K562 (cell line): ENCODE measurements at regions not wholly inside any gene's neighbourhood (a gene's known extent, or its start where the extent isn't known, plus 50 kb on each side); places are given as distances from the start of the nearest gene placed in this dataset.

Experiments
- ATAC-seq: fragments of 200-7000 bp; cut with Tn5 transposase; 3 replicates; pipeline ENCODE4 v1.9.1; 2020; ENCODE audit warnings: moderate library complexity
- BruUV-seq: library from RNA; stranded (reverse); fragments of 400-500 nt; replicated peaks from 2 replicates; lab custom pipeline; 2021; lab: Mats Ljungman, UMichigan
- CTCF ChIA-PET: fragments of 300-600 bp; formaldehyde crosslinking; extraction: SDS; loops from one replicate; lab custom pipeline; 2021; ENCODE audit warnings: low intra/inter-chr PET ratio; lab: Yijun Ruan, JAX
- POLR2A ChIA-PET: fragments of 300-600, 350-650 bp; sonication (Branson Sonifier 250); formaldehyde crosslinking; extraction: SDS; loops from one replicate; lab custom pipeline; 2021; ENCODE audit warnings: antibody characterized with exemption, inconsistent platforms; lab: Yijun Ruan, JAX
- DNase-seq, 4 experiments: peaks; one replicate each; pipeline versions ENCODE4 v3.0.0 to v3.0.0-alpha.2; 2011 to 2018; ENCODE audit warnings: low spot score in 3 of 4, mixed read lengths in 3 of 4; ENCODE audit errors: extremely low read depth in 1 of 4
- FAIRE-seq: peaks from 2 replicates; lab custom pipeline; 2011; peaks lifted over from hg19 to GRCh38; lab: Jason Lieb, UNC
- H2AFZ ChIP-seq: 2 replicates; pipeline ENCODE4 v1.6.0; 2011; ENCODE audit warnings: low read depth, low read length, control low read depth, inconsistent platforms
- H3K27ac ChIP-seq: fragments of 200-600 bp; 3 replicates; pipeline ENCODE4 v1.8.0; 2011; ENCODE audit warnings: low read depth, mild to moderate bottlenecking, control low read depth, inconsistent platforms, low read length, moderate library complexity, mixed read lengths; ENCODE audit errors: extremely low read depth
- H3K27me3 ChIP-seq, 2 experiments: fragments of 300-600 bp in 1 of 2; 2 replicates in 1 of 2; 3 replicates in 1 of 2; pipeline versions ENCODE4 v1.6.0 to v1.8.0; 2011; ENCODE audit warnings: inconsistent platforms in 2 of 2, low read length in 2 of 2, mild to moderate bottlenecking in 1 of 2, mixed read lengths in 1 of 2, moderate library complexity in 1 of 2; ENCODE audit not compliant: control insufficient read depth in 2 of 2, insufficient read depth in 2 of 2
- H3K36me3 ChIP-seq: fragments of 300-600 bp; 3 replicates; pipeline ENCODE4 v1.8.0; 2011; ENCODE audit warnings: mild to moderate bottlenecking, low read length, inconsistent platforms; ENCODE audit not compliant: control insufficient read depth, insufficient read depth
- H3K4me1 ChIP-seq, 2 experiments: fragments of 200-600 bp in 1 of 2; replicated peaks in 1 of 2; 2 replicates in 1 of 2; 3 replicates in 1 of 2; pipeline versions ENCODE4 v1.5.1 to v1.8.0; 2011; ENCODE audit warnings: inconsistent platforms in 2 of 2, low read length in 2 of 2, mild to moderate bottlenecking in 1 of 2, mixed read lengths in 1 of 2, moderate library complexity in 1 of 2; ENCODE audit not compliant: control insufficient read depth in 2 of 2, insufficient read depth in 2 of 2
- H3K4me2 ChIP-seq: 2 replicates; pipeline ENCODE4 v1.6.1; 2011; ENCODE audit warnings: low read length, control low read depth, inconsistent platforms, mixed read lengths; ENCODE audit not compliant: insufficient read depth
- H3K4me3 ChIP-seq: fragments of 200-600 bp; sonication (generic), shearing (Covaris generic); 2 replicates; pipeline ENCODE4 v1.5.1; 2016; ENCODE audit warnings: control low read depth, inconsistent platforms
- H3K79me2 ChIP-seq: fragments of 200-600 bp; 3 replicates; pipeline ENCODE4 v1.8.0; 2011; ENCODE audit warnings: low read length, inconsistent platforms; ENCODE audit not compliant: control insufficient read depth, insufficient read depth
- H3K9ac ChIP-seq, 2 experiments: 2 replicates each; pipeline versions ENCODE4 v1.6.0 to v1.6.1; 2011; ENCODE audit warnings: low read depth in 2 of 2, low read length in 2 of 2, control low read depth in 1 of 2, inconsistent platforms in 1 of 2, mild to moderate bottlenecking in 1 of 2, mixed read lengths in 1 of 2; ENCODE audit not compliant: insufficient read depth in 1 of 2
- H3K9me1 ChIP-seq: one replicate; pipeline ENCODE4 v1.6.0; 2011; ENCODE audit warnings: inconsistent platforms, mild to moderate bottlenecking, low read length, moderate library complexity; ENCODE audit not compliant: control insufficient read depth, insufficient read depth
- H3K9me3 ChIP-seq: replicated peaks from 2 replicates; pipeline ENCODE4 v1.5.1; 2011; ENCODE audit warnings: low read depth, low read length, inconsistent platforms; ENCODE audit not compliant: control insufficient read depth, insufficient read depth
- H4K20me1 ChIP-seq: replicated peaks from 2 replicates; pipeline ENCODE4 v1.6.1; 2011; ENCODE audit warnings: low read length, inconsistent platforms, mixed read lengths; ENCODE audit not compliant: control insufficient read depth, insufficient read depth
- ADNP ChIP-seq: fragments of 200-800 bp; sonication (Bioruptor generic); IDR thresholded peaks from 2 replicates; pipeline ENCODE4 v1.6.1; 2016; ENCODE audit warnings: missing genetic modification characterization, missing compliant biosample characterization
- ATF2 ChIP-seq: sonication (generic); formaldehyde crosslinking; IDR thresholded peaks from 2 replicates; pipeline ENCODE4 v1.8.1; 2022; ENCODE audit warnings: missing genetic modification reagents
- E2F6 ChIP-seq, 2 experiments: IDR thresholded peaks; 2 replicates each; pipeline ENCODE4 v1.6.1; 2011; ENCODE audit warnings: borderline replicate concordance in 1 of 2, control low read depth in 1 of 2, low read depth in 1 of 2, low read length in 1 of 2, mild to moderate bottlenecking in 1 of 2, mixed read lengths in 1 of 2, moderate library complexity in 1 of 2; ENCODE audit not compliant: insufficient read depth in 1 of 2, insufficient read length in 1 of 2, poor library complexity in 1 of 2, severe bottlenecking in 1 of 2; ENCODE audit errors: extremely low read depth in 1 of 2
- KAT8 ChIP-seq: fragments of 450-650 bp; IDR thresholded peaks from 2 replicates; pipeline ENCODE4 v1.6.1; 2016; ENCODE audit warnings: low read depth, mild to moderate bottlenecking
- KHSRP ChIP-seq: fragments of 450-650 bp; IDR thresholded peaks from 2 replicates; pipeline ENCODE4 v1.6.1; 2017
- NONO ChIP-seq, 2 experiments: fragments of 200-400 bp in 1 of 2; fragments of 450-650 bp in 1 of 2; formaldehyde crosslinking in 1 of 2; IDR thresholded peaks; 2 replicates each; pipeline ENCODE4 v1.6.1; 2017; ENCODE audit warnings: low read depth in 2 of 2, mild to moderate bottlenecking in 2 of 2, moderate library complexity in 2 of 2, low read length in 1 of 2
- OTX1 ChIP-seq: fragments of 450-650 bp; formaldehyde crosslinking; IDR thresholded peaks from 2 replicates; pipeline ENCODE4 v1.4.0; 2022; ENCODE audit warnings: mild to moderate bottlenecking
- STAT5A ChIP-seq: IDR thresholded peaks from 2 replicates; pipeline ENCODE4 v1.6.1; 2012; ENCODE audit warnings: low read length, inconsistent platforms, borderline replicate concordance
- TRIM25 ChIP-seq: fragments of 450-650 bp; IDR thresholded peaks from 2 replicates; pipeline ENCODE4 v1.7.0; 2016; ENCODE audit warnings: borderline replicate concordance
- ZBTB43 ChIP-seq: sonication (generic); formaldehyde crosslinking; IDR thresholded peaks from 2 replicates; pipeline ENCODE4 v1.8.0; 2023; ENCODE audit warnings: mild to moderate bottlenecking, missing genetic modification reagents
- ZNF217 ChIP-seq: sonication (generic); formaldehyde crosslinking; IDR thresholded peaks from 2 replicates; pipeline ENCODE4 v1.8.0; 2022; ENCODE audit warnings: mild to moderate bottlenecking, missing genetic modification reagents
- WGBS: fragments of 100-300 bp; shearing (Covaris generic); methylation state at CpG from one replicate; pipeline ENCODE4 v1.1.6; 2016; ENCODE audit warnings: low coverage, mixed read lengths; ENCODE audit not compliant: insufficient coverage; ENCODE audit errors: missing lambda C conversion rate; 5-methylcytosine and 5-hydroxymethylcytosine counted together
- in situ Hi-C: fragments of 300-500 bp; cut with MboI; formaldehyde crosslinking; loops from 4 replicates; pipeline ENCODE4 v1.15.0; 2018; ENCODE audit warnings: inconsistent platforms, mixed read lengths
- intact Hi-C: fragments of 100-400 bp; cut with micrococcal nuclease; formaldehyde crosslinking; loops from 2 replicates; pipeline ENCODE4 v1.14.2; 2022

GRCh38 chr4:117225471-117225870 is 140.1 kb upstream of the TRAM1L1 start:
- Histone ChIP-seq H3K27ac (no peak overlapping the region), H3K4me3 (no peak overlapping the region), H3K4me1 (no peaks in the 10 kb centered on the region), H3K79me2 (no peaks in the 10 kb centered on the region), H3K27me3 (no peaks in the 10 kb centered on the region), H2AFZ (no peak overlapping the region), H3K9ac (no peak overlapping the region), H3K9me3 (no peaks in the 10 kb centered on the region; the same call in 1 of the 2 replicates), H3K9me1 (no peaks in the 10 kb centered on the region), H3K4me2 (no peak overlapping the region), H4K20me1 (no peaks in the 10 kb centered on the region), H3K36me3 (no peaks in the 10 kb centered on the region)
- ATAC-seq (no peak), DNase-seq (no peak), FAIRE-seq (no peak)
- in situ Hi-C loops = no loop called here
- intact Hi-C loops = no loop called here
- TF ChIP-seq KHSRP (no peak), OTX1 (no peak), ATF2 (no peak), KAT8 (no peak), TRIM25 (no peak), NONO (IDR thresholded peaks at IDR 0.05; ENCODE audit: low read depth in 2 of 2, low read length in 1 of 2) (no peak), ZNF217 (CRISPR knock-in tag) (no peak), ADNP (tag) (no peak), STAT5A (no peak), ZBTB43 (CRISPR knock-in tag) (no peak), E2F6 (IDR thresholded peaks at IDR 0.05; ENCODE audit: borderline replicate concordance in 1 of 2, extremely low read depth in 1 of 2, insufficient read depth in 1 of 2, insufficient read length in 1 of 2, low read depth in 1 of 2, low read length in 1 of 2, poor library complexity in 1 of 2, severe bottlenecking in 1 of 2) (no peak)
- BruUV-seq = no TSS peak
- 0% methylated on average over 3 of the region's 3 CpGs for WGBS
- POLR2A ChIA-PET = no interaction called here
- CTCF ChIA-PET = no interaction called here
